T-helper 9 cell (primary cell): ENCODE measurements at regions not wholly inside any gene's neighbourhood (a gene's known extent, or its start where the extent isn't known, plus 50 kb on each side); places are given as distances from the start of the nearest gene placed in this dataset.

Experiments
- DNase-seq: peaks from one replicate; pipeline ENCODE4 v3.0.0-alpha.2; 2020

DNA sequence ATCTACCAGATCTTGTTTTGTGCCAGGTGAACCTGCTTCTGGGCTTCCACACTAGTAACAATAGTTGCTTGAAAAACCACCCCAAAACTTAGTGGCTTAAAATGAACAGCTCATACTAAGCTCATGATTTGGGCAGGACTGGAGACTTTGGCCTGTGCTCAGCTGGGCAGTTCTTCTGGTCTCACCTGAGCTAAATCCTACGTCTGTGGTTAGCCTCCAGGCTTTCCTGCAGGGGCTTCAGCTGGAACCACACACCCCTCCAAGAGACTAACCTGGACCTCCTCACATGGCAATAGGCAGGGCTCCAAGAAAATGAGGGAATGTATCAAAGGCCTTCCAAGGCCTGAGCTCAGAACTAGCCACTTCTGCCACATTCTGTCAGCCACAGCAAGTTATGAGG is 144.1 kb downstream of the CD8B2 start:
- no peak for DNase-seq

DNA sequence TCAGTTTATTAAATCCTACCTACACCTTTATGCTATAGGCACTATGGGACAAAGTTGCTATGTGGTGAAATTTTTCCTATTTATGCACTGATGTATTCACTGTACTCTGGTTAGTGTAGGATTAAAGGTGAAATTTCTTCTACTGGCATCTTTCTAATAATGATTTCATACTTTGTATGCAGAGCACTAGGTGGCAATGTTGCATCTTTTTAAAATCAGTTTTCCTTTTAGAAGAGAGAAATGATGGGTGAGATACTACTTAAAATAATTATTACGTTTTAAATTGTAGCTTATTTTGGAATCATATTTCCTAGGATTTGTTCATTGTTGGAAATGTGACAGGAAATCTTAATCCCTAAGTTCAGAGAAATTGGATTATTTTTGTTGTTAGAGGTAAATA is 150.9 kb downstream of the CD8B2 start:
- DNase-seq: no peak

DNA sequence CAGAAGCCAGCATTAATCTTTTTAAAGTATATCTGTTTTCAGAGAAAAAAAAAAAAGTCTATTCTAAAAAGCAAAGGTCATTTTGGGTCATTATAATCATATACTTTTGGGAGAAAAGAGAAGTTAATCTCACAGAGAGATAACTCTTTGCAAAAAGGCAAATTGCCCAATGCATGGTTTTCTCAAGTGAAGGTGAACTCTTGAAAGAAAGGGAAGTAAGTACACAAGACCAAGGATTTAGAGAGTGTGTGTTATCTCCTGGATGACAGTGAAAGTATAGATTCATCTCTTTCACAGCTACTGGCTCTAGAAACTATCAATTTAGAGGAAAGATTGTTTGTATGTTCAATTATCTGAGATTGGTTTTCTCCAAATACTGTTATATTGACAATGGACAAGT is 151.4 kb downstream of the CD8B2 start:
- DNase-seq: no peak

DNA sequence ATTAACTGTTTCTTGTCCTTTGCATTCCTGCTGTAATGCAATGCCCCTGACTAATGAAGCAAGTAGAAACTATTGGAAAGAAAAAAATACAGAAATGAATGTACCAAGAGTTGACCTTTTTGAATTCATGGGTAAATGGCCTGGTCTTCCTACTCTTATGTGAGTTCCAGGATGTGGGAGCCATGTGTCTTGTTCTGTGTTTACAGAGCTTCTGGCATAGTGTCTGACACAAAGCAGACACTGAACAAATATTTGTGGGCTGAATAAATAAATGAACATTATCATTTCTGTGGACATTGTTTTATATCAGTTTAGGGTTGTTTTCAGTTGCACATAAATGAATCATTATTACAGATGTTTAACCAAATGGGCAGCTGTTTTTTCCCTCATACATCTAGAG is 155.5 kb downstream of the CD8B2 start:
- DNase-seq: no peak

DNA sequence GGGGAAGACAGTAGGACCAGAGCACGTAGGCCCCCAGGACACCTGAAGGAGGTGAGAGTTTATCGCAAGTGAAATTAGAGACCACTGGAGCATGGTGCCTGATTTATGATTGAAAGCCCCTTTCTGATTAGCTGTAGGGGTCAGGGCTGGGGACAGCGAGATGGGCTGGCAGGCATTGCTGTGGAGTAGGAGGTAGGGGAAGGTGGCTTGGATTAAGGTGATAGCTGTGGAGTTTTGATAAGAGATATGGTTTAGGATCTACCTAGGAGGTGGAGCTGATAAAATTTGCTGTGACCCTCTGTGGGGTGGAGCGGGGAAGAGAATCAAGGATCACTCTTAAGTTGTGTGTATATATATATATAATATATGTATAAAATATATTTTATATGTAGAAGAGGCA is 157.5 kb downstream of the CD8B2 start:
- no peak for DNase-seq

DNA sequence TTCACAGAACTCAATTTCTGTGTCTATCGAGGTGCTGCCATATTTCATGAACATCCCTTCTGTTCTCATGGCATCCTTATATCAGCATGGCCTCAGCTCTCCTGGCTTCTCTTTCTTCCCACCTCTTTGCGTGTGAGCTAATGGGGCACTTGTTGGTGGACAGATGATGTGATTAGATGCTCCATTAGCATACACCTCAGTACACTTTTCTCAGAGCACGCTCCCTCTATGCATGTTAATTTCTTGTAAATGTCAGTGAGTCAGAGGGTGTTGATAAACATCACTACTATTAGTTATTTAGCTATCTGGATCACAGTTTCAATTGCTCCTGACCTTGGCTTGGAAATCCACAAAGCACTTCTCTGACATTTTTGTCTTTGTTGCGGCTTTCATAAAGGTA is 159.4 kb downstream of the CD8B2 start:
- no peak for DNase-seq

DNA sequence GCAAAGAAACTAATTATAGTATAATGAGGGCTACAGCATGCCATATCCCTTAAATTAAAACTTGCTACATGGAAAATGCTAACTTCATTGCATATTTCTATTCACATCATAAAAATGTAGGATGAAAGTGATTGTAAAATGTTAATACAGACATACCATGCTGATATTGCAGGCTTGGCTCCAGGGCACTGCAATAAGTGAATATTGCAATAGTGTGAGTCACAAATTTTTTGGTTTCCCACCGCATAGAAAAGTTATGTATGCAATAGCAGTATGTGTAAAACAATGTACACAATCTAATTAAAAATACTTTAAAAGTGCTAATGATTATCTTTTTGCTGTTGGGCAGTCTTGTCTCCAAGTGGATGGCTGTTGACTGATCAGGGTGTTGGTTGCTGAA is 162.1 kb downstream of the CD8B2 start:
- no peak for DNase-seq

DNA sequence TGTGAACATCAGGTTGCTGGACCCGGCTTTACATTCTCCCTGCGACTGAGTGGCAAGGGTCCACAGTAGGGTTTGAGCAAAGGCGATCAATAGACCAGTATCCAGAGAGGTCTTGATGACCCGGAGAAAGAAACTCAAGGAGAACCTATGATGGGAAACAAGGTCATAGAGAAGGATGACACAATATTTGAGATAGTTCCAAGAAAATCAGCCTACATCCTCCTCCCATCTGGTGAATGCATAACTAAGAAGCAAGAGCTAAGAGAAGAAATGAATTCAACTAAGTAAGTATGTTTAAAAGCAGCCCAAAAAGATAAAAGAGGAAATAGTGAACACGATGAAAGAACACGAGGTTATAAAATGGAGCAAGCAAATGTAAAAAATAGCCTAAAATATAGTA is 166.3 kb downstream of the CD8B2 start:
- no peak for DNase-seq

DNA sequence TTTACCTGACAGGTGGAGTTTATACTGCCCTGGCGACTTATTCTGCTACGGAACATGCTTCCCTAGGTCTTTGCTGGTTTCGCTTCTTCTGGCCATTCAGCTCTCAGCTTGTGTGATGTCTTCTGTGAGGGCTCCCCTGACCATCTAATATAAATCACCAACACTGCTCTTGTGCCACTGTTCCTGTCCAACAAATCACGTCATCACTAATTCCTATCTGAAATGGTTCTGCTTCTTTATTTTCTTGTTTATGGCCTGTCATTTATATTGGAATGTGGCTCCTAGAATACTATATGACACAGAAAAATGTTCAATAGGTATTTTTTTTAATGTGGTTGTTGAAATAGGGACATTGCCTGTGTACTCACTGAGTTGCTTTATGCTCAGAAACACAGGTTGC is 171.5 kb downstream of the CD8B2 start:
- DNase-seq: no peak

DNA sequence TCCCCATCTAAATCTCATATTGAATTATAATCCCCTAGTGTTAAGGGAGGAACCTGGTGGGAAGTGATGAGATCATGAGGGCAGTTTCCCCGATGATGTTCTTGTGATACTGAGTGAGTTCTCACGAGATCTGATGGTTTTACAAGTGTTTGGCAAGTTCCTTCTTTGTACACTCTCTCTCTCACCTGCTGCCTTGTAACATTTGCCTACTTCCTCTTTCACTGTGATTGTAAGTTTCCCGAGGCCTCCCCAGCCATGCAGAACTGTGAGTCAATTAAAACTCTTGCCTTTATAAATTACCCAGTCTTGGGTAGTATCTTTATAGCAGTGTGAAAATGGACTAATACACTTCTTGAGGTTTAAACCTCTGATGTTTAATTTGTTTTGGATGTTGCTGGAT is 177.5 kb downstream of the CD8B2 start:
- no peak for DNase-seq

DNA sequence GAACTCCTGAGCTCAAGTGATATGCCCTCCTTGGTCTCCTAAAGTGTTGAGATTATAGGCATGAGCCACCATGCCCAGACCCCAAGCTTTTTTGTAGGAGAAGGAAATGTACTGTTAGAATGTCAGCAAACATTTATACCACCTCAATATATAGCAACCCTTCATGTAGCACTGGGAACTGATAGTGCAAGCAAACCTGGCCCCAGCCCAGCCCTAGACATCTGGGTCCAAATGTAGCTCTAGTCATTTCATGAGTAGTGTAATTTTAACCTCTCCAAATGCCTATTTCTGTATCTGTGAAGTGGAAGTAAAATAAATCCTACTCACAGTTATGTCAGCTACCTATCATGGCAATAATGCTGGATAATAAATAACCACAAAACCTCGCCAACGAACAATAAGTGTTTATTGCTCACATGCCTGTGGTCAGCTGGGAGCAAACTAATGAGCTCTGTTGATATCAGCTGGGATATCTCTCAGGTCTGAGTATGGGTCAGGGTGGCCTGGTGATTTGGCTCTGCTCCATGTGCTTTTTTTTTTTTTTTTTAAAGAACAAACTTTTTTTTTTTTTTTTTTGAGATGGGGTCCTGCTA is 180.4 kb downstream of the CD8B2 start:
- no peak for DNase-seq

DNA sequence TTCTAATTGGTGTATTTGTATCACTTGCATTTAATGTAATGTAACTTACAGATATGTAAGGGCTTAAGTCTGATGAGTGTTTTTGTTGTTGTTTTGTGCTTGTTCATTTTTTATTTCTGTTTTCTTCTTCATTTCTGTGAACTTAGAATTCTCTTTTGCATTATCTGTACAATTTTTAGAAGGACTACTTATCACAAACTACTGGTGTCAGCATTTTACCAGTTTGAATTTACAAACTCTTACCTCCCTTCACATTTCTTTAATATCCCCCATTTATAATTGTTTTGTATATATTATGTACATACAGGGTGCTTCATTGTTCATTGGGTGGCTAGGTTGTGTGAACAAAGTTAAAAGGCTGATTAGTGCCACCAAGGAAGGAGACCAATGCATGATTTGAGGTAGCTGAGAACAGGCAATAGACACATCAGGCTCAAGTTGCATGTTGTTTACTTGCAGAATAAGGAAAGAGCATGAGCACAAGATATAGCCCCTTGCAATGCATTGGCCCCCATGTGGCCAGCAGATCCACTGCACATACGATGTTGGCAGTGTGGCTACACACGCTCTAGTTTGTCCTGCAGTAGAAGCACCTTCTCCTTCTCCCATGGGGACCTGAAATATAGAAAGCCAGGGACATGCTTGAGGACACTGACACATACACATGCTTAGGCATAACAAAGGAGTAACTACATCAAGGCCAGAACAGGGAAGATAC is 198.2 kb downstream of the CD8B2 start:
- no peak for DNase-seq

DNA sequence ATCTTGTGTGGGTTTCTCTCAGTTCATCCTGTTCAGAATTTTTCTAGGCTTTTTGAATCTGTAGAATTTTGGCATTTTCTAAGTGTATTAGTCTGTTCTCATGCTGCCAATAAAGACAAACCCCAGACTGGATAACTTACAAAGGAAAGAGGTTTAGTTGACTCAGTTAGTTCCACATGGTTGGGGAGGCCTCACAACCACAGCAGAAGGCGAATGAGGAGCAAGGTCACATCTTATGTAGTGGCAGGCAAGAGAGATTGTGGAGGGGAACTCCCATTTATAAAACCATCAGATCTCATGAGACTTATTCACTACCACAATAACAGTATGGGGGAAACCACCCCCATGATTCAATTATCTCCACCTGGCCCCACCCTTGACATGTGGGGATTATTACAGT is 199.2 kb downstream of the ST6GAL2 start:
- DNase-seq: no peak

DNA sequence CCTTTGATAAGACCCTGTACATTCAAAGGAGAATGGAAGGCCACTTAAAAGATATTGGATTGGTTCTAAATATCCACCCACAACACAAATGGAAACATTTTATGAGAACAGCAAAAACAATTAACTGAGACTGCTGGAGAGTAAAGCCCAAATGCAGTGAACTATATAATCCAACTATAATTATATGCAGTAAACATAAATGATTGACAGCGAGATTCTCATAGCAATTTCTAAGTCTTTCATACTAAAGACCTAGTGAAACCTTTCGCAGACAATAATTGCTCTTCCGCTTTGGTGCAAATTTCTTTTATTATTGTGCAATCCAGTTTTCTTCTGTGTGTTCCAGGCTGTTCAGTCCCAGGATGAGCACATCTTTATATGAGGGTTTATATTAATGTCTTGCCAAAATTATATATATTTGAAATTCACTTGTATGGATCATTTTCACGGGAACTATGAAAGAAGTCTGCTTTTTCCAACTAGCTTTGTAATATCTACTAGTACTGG is 190.9 kb downstream of the ST6GAL2 start:
- DNase-seq: no peak

DNA sequence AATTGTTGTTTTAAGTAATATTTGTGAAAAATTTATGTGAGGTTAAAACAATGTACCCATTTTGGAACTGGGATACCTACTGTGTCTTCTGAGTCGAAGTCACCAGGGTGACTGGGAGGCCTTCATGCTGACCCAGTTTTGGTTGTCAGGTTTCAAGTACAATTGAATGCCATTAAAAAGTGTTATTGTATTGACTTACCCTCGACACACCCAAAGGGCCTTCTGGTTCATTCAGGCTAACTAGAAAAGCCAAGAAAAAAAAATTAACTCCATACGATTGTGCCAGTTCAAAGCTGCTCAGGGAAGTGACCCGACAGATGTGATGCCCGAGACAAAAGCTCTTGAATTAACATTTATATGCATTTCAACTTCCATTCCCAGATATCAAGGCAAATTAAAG is 190.0 kb downstream of the ST6GAL2 start:
- DNase-seq: no peak

DNA sequence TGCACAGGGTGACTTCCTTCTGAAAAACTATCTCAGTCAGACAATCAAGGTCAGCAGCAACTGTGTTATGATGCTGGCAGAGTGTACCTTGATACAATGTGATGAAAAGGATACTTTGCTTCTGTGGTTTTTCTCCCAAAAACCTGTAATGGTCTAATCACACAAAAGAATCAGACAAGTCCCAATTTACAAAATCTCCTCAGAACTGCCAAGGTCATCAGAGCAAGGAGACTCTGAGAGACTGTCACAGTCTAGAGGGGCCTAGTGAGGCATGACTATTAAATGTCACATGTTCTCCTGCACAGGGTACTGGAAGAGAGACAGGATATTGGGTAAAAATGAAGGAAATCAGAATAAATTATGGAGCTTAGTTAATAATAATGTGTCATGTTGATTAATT is 185.4 kb downstream of the ST6GAL2 start:
- DNase-seq: no peak

DNA sequence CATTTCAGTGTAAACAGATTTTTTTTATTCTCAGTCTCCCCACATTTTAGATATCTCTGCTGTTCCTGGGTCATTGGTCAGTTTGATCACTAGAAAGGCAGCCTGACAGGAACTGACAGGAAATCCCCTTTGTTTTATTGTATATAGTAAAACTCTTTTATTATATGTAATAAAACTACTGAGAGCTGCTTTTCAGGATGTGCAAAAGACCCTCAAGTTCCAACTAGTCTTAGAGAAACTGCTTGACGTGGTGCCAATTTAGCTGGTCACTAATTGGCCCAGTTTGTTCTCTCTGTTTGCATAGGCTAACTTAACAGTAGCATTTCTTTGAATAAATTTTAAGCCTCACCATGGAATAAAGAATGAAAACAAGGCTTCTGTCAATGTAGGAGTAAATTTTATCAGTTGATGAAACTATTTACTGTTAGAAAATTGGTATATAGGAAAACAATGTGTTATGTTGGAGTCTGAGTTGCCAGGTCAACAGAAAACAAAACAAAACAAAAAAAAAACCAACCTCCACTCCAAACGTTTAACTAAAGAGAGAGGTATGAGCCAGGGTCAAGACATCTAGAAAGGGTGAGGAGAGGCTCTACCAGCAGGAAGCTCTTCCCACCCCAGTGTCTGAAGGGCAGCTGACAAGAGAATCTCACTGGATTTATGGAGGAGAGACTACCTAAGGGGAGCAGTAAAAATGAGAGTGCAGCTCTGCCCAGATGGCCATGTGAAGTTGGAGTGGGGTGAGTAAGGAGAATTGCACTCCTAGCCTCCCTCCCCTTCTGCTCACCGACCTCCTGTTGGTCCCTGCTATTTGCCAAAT is 184.6 kb downstream of the ST6GAL2 start:
- no peak for DNase-seq

DNA sequence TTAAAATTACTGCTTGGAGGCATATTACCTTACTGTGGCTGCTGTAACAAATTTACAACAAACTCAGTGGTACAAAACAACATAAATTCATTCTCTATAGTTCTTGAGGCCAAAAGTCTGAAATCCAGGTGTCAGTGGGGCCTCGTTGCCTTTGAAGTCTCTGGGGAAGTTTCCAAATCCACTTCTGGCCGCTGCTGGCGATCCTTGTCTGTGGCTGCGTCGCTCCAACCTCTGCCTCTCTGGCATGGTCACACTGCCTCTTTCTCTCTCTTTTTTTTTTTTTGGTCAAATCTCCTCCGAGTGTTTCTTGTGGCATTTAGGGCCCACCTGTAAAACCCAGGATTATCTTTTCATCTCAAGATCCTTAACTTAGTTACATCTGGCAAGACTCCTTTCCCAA is 182.8 kb downstream of the ST6GAL2 start:
- DNase-seq: no peak

DNA sequence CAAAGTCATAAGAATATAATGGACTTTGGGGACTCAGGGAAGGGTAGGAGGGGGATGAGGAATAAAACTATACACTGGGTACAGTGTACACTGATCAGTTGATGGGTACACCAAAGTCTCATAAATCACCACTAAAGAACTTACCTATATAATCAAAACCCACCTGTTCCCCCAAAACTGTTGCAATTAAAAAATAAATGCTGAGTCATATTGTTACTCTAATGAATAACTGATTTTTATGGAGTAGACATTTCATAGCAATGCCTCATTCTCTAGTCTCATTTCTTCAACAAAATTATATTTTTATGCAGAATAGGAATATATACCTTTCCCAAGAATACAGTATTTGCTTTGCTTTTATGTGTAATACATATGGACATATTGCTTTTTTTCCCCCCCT is 181.2 kb downstream of the ST6GAL2 start:
- no peak for DNase-seq

DNA sequence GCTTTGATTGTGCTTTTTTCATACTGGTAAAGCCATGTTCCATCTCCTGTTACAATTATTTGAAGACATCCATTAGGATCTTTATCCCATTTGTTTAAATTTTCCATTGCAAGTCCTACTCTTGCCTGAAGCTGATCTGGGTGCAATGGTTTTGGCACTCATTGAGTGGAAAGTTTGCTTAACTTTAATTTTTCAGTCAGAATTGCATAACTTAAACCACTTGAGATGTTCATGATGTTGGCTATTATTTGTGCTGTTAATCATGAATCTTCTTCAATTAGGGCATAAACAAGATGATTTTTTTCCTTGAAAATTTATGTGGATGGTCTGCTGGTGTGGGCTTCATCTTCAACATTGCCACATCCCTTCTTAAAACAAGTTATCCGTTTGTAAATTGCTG is 180.1 kb downstream of the ST6GAL2 start:
- DNase-seq: no peak

DNA sequence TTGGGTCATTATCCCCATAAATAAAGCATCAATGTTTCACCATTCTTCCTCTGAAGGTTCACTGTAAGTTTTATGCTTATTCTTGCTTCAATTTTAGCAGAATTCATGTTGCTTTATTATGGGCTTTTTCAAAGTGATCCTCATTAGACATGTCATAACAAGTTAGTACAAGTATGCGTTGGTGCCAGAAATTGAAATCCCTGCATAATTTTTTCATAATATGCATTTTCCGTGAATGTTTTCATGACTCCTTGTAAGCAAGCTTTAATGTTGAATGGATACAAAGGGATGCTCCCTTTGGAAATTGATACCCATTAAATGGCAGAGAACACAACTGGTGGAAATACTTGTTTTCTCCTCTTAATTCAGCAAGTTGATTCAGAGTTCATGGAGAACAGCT is 179.7 kb downstream of the ST6GAL2 start:
- DNase-seq: no peak

DNA sequence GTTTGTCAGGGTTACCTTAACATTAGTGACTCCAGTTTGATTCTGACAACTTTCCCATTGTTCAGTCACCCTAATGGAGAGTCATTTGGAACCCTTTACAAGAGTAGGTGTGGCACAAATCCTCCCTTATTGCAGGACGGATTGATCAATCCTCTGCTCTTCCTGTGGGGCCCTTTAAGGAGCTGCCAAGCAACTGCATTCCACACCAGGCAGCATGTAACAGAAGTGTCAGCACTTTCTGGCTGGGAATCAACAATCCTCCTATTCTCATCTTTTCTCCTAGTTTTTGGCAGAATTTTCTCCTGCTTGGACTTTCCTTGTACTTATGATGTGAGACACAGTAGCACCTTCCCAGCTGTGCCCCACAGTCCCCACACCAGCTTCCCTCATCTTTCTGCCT is 177.8 kb downstream of the ST6GAL2 start:
- no peak for DNase-seq

DNA sequence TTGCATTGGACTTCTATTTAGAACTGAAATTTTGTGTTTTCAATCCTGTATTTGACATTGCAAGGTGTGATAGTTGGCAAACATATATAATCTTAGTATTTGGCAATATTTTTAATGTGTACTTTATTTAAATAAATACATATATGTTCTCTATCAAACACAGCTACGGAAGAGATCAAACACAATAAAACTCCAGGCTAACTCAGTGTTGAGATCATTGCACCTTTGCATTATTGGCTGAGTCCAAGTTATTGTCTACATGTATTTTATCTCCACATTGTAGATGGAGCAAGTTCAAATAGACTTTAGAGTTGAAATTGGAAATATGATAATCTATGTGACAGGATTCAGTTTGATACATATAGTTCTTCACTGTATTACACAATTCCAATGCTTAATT is 176.7 kb downstream of the ST6GAL2 start:
- no peak for DNase-seq

DNA sequence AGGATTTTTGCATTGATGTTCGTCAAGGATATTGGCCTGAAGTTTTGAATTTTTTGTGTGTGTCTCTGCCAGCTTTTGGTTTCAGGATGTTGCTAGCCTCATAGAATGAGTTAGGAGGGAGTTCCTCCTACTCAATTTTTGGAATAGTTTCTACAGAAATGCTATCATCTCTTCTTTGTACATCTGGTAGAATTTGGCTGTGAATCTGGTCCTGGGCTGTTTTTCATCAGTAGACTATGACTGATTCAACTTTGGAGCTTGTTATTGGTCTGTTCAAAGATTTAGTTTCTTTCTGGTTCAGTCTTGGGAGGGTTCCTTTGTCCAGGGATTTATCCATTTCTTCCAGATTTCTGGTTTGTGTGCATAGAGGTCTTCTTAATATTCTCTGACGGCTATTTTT is 166.7 kb downstream of the ST6GAL2 start:
- no peak for DNase-seq
